Loucy (cell line): ENCODE measurements at regions not wholly inside any gene's neighbourhood (a gene's known extent, or its start where the extent isn't known, plus 50 kb on each side); places are given as distances from the start of the nearest gene placed in this dataset.

Source experiments
- H2AFZ ChIP-seq: fragments of 200-600 bp; sonication (generic); 2 replicates; pipeline ENCODE4 v1.6.0; 2016; ENCODE audit warnings: antibody characterized with exemption, mild to moderate bottlenecking, low read length, moderate library complexity
- H3F3A ChIP-seq: fragments of 200-600 bp; 2 replicates; pipeline ENCODE4 v1.6.0; 2016; ENCODE audit warnings: antibody characterized with exemption, low read depth, mild to moderate bottlenecking
- H3K27me3 ChIP-seq: fragments of 200-600 bp; sonication (generic); 2 replicates; pipeline ENCODE4 v1.6.1; 2014; ENCODE audit warnings: low read length, mild to moderate bottlenecking; ENCODE audit not compliant: insufficient read depth, poor library complexity, severe bottlenecking
- H3K36me3 ChIP-seq: fragments of 200-600 bp; sonication (generic); 2 replicates; pipeline ENCODE4 v1.6.1; 2016; ENCODE audit warnings: low read length; ENCODE audit not compliant: insufficient read depth
- H3K4me1 ChIP-seq: fragments of 200-600 bp; sonication (generic); 2 replicates; pipeline ENCODE4 v1.5.1; 2014; ENCODE audit warnings: low read length, mild to moderate bottlenecking; ENCODE audit not compliant: insufficient read depth, poor library complexity, severe bottlenecking
- H3K4me2 ChIP-seq: fragments of 200-600 bp; sonication (generic); 2 replicates; pipeline ENCODE4 v1.6.0; 2014; ENCODE audit warnings: antibody characterized with exemption, low read length, low read depth, mild to moderate bottlenecking; ENCODE audit not compliant: poor library complexity, severe bottlenecking
- H3K4me3 ChIP-seq: fragments of 200-600 bp; sonication (generic); 2 replicates; pipeline ENCODE4 v1.5.1; 2014; ENCODE audit warnings: low read length, mild to moderate bottlenecking, mixed read lengths; ENCODE audit not compliant: poor library complexity, severe bottlenecking
- H3K79me2 ChIP-seq: fragments of 200-600 bp; sonication (generic); 2 replicates; pipeline ENCODE4 v1.6.1; 2014; ENCODE audit warnings: low read length; ENCODE audit not compliant: insufficient read depth
- H3K9ac ChIP-seq: fragments of 200-600 bp; sonication (generic); 2 replicates; pipeline ENCODE4 v1.6.0; 2014; ENCODE audit warnings: mild to moderate bottlenecking, low read depth, low read length, moderate library complexity; ENCODE audit not compliant: poor library complexity, severe bottlenecking
- H3K9me2 ChIP-seq: fragments of 200-600 bp; sonication (generic); replicated peaks from 2 replicates; pipeline ENCODE4 v1.6.1; 2016; ENCODE audit warnings: low read depth, low read length, mixed read lengths
- H3K9me3 ChIP-seq: fragments of 200-600 bp; sonication (generic); 2 replicates; pipeline ENCODE4 v1.6.1; 2014; ENCODE audit warnings: mild to moderate bottlenecking, antibody characterized with exemption, low read length, low read depth; ENCODE audit not compliant: insufficient read depth
- H4K20me1 ChIP-seq: fragments of 200-600 bp; sonication (generic); 2 replicates; pipeline ENCODE4 v1.6.0; 2014; ENCODE audit warnings: antibody characterized with exemption, low read length, mild to moderate bottlenecking; ENCODE audit not compliant: insufficient read depth, poor library complexity, severe bottlenecking
- EZH2phosphoT487 ChIP-seq: fragments of 200-600 bp; IDR thresholded peaks from 2 replicates; pipeline ENCODE4 v1.6.1; 2018; ENCODE audit warnings: antibody characterized with exemption, mild to moderate bottlenecking, moderate library complexity, borderline replicate concordance
- TF ChIP-seq, protein P1 (sequence below): fragments of 200-600 bp; sonication (generic); conservative IDR thresholded peaks from 2 replicates; pipeline ENCODE4 v1.5.1; 2014; ENCODE audit warnings: mild to moderate bottlenecking, antibody characterized with exemption, low read length

DNA sequence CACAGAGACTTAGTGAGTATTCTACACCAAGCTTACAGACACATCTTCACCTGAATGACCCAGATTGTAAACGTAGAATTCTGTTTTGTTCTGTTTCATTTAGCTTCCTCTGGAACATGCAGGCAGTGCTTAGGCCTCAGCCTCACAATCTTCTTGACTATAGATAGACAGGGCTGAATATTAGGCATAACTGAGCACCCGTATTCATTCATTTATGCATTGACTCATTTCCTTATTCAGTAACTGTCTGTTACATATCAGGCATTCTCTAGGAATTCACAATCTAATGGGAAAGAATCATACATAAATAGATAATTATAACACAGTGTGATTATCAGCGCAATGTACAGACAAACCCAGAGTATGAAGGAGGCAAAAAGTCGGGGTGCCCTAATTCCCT, 124.9 kb upstream of the ETAA1 start:
- no peak overlapping the region for H3K4me2 ChIP-seq

DNA sequence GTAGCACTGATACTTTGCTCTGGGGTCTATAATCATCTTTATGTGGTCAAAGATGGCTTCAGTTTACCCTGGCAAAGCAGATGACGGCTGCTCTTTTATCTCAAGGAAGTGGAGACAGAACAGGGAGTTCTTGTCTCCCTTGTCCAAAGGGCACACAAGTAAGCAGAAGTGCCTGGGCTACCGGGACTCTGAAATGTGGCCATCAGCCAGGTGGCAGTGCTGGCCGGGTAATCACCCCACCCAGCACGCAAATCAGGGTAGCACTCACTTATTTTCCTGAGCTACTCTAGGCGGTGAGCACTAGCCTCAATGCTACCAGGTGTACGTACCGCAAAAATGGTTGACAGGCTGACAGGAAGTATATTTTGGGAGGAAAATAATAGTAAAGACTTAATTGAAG, 119.7 kb upstream of the ETAA1 start:
- Histone ChIP-seq H3K9ac (no peak overlapping the region), H3K79me2 (no peaks in the 10 kb centered on the region), H3K27me3 (no peaks in the 10 kb centered on the region), H4K20me1 (no peaks in the 10 kb centered on the region), H3K4me1 (no peaks in the 10 kb centered on the region), H3K36me3 (no peaks in the 10 kb centered on the region), H2AFZ (no peak overlapping the region), H3K9me3 (no peaks in the 10 kb centered on the region), H3K9me2 (no peaks in the 10 kb centered on the region), H3K4me3 (no peak overlapping the region), H3F3A (no peaks in the 10 kb centered on the region), H3K4me2 (no peak overlapping the region)
- no peak for TF ChIP-seq EZH2phosphoT487
- TF ChIP-seq, protein P1, sequence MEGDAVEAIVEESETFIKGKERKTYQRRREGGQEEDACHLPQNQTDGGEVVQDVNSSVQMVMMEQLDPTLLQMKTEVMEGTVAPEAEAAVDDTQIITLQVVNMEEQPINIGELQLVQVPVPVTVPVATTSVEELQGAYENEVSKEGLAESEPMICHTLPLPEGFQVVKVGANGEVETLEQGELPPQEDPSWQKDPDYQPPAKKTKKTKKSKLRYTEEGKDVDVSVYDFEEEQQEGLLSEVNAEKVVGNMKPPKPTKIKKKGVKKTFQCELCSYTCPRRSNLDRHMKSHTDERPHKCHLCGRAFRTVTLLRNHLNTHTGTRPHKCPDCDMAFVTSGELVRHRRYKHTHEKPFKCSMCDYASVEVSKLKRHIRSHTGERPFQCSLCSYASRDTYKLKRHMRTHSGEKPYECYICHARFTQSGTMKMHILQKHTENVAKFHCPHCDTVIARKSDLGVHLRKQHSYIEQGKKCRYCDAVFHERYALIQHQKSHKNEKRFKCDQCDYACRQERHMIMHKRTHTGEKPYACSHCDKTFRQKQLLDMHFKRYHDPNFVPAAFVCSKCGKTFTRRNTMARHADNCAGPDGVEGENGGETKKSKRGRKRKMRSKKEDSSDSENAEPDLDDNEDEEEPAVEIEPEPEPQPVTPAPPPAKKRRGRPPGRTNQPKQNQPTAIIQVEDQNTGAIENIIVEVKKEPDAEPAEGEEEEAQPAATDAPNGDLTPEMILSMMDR, result no peak

More for the DNA sequence above, 124.9 kb upstream of the ETAA1 start:
- TF ChIP-seq, protein P1, result no peak
- no peak for TF ChIP-seq EZH2phosphoT487
- Histone ChIP-seq H3K9me2 (no peaks in the 10 kb centered on the region), H3K9me3 (no peaks in the 10 kb centered on the region), H3K27me3 (no peaks in the 10 kb centered on the region), H2AFZ (no peak overlapping the region), H3K4me3 (no peak overlapping the region), H3K9ac (no peak overlapping the region), H3F3A (no peaks in the 10 kb centered on the region), H3K4me1 (no peaks in the 10 kb centered on the region), H3K79me2 (no peaks in the 10 kb centered on the region), H4K20me1 (no peaks in the 10 kb centered on the region), H3K36me3 (no peaks in the 10 kb centered on the region)

DNA sequence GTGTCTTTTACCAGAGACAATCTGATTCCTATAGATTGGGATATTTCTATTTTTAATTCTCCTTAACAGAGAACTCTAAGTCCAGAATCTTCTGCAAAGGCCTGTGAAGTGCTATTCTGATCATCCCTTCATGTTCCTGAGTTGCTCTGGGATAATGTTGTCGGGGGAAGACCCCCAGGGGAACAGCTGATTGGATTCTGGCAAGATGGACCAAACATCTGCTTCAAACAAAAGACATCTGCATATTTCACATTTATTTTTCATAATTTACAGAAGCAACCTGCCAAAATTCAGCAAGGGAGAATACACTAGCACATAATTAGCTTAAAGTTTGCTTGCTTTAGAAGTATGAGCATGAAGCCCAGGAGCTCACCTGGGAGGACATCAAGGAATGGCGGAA, 116.0 kb upstream of the ETAA1 start:
- TF ChIP-seq EZH2phosphoT487, result no peak
- TF ChIP-seq, protein P1, result no peak
- H3K9me2 ChIP-seq, result no peaks in the 10 kb centered on the region
- H3K9me3 ChIP-seq, result no peaks in the 10 kb centered on the region
- H3F3A ChIP-seq, result no peaks in the 10 kb centered on the region
- no peaks in the 10 kb centered on the region for H3K27me3 ChIP-seq
- H4K20me1 ChIP-seq, result no peaks in the 10 kb centered on the region
- no peaks in the 10 kb centered on the region for H3K4me1 ChIP-seq
- H2AFZ ChIP-seq, result no peak overlapping the region
- H3K9ac ChIP-seq, result no peak overlapping the region
- no peaks in the 10 kb centered on the region for H3K79me2 ChIP-seq
- no peak overlapping the region for H3K4me3 ChIP-seq
- no peaks in the 10 kb centered on the region for H3K36me3 ChIP-seq
- no peak overlapping the region for H3K4me2 ChIP-seq
